Kasumi-1 (cell line): ENCODE measurements at regions not wholly inside any gene's neighbourhood (a gene's known extent, or its start where the extent isn't known, plus 50 kb on each side); places are given as distances from the start of the nearest gene placed in this dataset.
"Not testable (repeated sequence)": the region's sequence is repeated elsewhere in the genome, so short reads cannot be mapped to it uniquely, and the experiment has no call there.

Source experiments
- DNase-seq, 2 experiments: peaks; one replicate each; lab custom pipeline; 2025; lab: John Stamatoyannopoulos, UW

- no peak for DNase-seq
These were observed 1677.7 kb downstream of the OLFM4 start for GRCh38 chr13:54706336-54706735.

DNA sequence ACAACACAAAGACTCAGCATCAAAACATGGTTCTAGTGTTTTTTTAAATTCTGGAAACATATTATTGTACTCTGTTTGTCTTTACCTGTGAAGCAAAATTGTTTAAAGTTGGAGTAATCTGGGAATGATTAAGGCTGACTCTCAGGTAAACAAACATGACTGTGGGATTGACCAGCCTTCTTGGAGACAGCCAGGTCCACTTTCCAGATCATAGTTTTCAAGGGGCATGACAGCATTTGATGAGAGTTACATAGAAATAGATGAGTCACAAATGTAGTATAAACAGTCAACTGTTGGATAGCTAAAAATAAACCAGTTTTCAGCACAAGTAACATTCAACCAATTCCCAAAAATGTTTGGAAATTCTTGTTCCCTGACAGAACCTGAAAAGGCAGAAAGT lies 1680.9 kb downstream of the OLFM4 start:
- no peak for DNase-seq

GRCh38 chr13:54733639-54734038 lies 1705.0 kb downstream of the OLFM4 start:
- DNase-seq, result no peak

DNA sequence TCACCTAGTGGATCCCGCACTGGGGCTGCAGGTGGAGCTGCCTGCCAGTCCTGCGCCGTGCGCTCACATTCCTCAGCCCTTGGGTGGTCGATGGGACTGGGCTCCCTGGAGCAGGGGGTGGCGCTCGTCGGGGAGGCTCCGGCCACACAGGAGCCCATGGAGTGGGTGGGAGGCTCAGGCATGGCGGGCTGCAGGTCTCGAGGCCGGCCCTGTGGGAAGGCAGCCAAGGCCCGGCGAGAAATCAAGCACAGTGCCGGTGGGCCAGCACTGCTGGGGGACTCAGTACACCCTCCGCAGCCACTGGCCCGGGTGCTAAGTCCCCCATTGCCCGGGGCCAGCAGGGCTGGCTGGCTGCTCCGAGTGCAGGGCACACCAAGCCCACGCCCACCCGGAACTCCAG lies 1708.6 kb downstream of the OLFM4 start:
- not testable (repeated sequence) for DNase-seq

GRCh38 chr13:54742984-54743383 lies 1714.4 kb downstream of the OLFM4 start:
- DNase-seq, result no peak

DNA sequence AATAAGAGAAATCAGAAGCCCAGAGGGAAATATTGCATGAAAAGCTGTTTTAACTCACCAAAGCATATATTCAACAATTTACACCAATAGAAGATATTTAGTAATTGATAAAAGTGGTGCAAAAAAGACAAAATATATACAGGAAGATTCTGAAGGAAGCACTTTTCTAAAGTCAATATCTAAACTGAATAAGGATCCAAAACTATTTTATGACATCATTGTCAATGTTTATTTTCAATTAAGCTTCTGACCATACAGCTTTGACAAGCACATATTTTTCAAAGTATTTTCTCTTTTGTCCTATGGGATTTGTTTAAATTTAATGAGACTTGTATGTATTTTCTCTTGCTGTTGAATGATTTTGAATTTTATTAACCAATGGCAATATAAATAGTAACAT lies 1716.1 kb downstream of the OLFM4 start:
- DNase-seq, result no peak

- DNase-seq, result no peak
These were observed 1721.9 kb downstream of the OLFM4 start for GRCh38 chr13:54750521-54750920.

- DNase-seq, result no peak
These were observed 1730.2 kb downstream of the OLFM4 start for GRCh38 chr13:54758795-54759194.

DNA sequence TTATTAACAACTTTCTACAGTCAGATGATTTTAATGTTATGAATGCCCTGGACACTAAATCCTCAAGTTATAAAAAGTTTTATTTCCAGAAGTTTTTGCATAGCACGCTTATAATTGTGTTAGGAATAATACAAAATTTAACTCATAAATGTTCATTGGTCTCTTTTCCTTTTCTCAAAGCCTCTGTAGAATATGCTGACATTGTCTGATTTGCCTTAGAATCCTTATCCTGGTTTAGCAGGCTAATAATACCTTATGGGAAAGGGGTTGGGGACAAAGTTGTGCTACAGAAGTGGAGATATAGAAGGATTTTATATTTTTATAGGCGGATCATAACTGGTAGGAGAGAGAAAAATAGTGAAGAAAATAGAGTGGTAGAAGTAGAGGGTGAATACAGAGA lies 1739.6 kb downstream of the OLFM4 start:
- DNase-seq, result no peak

DNA sequence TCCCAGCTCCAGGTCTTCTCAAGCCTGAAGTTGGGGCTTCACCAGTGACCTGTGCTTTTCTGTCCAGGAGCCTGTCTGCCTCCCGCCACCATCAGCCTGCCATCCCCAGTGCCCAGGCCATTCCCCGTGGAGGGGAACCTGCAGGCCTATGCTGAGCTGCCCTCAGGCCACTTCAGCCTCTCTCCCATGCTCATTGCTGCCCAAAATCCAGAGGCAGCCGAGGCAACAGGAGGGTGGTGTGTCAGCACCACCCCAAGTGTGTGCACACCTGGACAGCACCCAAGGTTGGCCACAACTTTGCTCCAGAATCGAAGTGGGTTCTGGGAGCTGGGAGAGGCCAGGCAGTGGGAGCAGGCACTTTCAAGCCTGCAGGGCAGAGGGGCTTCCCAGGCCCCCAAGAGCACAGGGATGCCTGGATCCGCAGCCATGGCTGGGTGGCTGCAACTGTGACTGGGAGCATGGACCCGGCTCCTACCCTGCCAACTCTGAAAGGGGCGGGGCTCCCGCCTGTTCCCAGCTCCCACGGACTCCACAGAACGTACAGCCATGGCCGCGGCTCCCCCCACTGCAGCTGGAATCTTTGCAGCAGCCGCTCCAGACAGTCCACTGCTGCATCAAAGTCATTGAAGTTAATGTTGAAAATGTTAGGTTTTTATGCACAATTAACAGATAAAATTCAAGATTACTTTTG lies 1747.0 kb downstream of the OLFM4 start:
- no peak for DNase-seq

DNA sequence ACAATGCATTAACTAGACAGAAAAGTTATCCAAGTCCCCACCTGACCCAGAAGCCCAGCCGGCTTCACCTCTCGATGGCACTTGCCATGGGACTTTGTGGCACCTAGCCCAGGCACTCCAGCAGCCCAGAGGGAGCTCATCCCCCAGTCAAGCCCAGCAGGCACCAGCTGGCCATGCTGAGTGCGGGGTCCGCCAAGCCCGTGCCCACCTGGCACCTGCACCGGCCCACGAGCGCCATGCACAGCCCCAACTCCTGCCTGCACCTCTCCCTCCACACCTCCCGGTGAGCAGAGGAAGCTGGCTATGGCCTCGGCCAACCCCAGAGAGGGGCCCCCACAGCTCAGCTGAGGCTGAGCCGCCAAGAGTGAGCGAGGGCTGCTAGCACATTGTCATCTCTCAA lies 1759.1 kb downstream of the OLFM4 start:
- no peak for DNase-seq

DNA sequence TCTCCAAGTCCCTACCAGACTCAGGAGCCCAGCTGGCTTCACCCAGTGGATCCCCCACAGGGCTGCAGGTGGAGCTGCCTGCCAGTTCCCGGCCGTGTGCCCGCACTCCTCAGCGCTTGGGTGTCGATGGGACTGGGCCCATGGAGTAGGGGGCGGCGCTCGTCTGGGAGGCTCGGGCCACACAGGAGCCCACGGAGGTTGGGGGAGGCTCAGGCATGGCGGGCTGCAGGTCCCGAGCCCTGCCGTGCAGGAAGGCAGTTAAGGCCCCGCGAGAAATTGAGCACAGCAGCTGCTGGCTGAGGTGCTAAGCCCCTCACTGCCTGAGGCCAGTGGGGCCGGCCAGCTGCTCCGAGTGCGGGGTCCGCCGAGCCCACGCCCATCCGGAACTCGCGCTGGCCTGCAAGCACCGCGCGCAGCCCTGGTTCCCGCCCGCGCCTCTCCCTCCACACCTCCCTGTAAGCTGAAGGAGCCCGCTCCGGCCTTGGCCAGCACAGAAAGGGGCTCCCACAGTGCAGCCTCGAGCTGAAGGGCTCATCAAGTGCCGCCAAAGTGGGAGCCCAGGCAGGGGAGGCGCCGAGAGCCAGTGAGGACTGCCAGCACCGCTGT lies 1771.1 kb downstream of the OLFM4 start:
- no peak for DNase-seq

DNA sequence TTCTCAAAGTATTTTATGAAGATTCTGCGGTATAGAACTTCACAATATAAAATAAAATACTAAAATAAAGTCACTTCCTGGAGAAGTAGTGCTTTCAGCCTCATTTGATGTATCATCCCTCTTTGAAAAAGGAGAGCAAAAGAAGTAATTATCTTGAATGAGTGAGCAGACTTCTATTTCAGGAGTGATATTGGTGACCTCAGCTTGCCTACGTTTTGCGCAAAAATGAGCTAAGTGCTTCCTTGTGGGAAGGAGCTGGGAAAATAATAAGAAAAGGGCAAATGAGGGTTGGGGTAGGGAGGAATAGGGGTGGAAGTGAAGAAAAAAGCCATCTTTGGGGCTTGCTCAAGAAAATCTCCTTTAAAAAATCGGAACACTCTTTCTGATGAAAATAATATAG lies 1773.6 kb downstream of the OLFM4 start:
- no peak for DNase-seq

- no peak for DNase-seq
These were observed 1777.1 kb downstream of the OLFM4 start for GRCh38 chr13:54805743-54806142.

DNA sequence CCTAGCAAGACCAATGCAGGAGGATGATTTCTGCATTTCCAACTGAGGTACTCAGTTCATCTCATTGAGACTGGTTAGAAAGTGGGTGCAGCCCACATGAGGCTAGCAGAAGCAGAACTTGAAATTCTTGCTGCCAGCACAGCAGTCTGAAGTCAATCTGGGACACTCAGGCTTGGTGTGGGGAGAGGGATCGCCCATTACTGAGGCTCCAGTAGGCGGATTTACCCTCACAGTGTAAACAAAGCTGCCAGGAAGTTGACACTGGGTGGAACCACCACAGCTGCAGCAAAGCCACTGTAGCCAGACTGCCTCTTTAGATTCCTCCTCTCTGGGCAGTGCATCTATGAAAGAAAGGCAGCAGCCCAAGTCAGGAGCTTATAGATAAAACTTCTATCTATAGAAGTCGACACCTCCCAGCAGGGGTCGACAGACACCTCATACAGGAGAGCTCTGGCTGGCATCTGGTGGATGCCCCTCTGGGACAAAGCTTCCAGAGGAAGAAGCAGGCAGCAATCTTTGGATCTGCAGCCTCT lies 1793.4 kb downstream of the OLFM4 start:
- DNase-seq, result not testable (repeated sequence)

DNA sequence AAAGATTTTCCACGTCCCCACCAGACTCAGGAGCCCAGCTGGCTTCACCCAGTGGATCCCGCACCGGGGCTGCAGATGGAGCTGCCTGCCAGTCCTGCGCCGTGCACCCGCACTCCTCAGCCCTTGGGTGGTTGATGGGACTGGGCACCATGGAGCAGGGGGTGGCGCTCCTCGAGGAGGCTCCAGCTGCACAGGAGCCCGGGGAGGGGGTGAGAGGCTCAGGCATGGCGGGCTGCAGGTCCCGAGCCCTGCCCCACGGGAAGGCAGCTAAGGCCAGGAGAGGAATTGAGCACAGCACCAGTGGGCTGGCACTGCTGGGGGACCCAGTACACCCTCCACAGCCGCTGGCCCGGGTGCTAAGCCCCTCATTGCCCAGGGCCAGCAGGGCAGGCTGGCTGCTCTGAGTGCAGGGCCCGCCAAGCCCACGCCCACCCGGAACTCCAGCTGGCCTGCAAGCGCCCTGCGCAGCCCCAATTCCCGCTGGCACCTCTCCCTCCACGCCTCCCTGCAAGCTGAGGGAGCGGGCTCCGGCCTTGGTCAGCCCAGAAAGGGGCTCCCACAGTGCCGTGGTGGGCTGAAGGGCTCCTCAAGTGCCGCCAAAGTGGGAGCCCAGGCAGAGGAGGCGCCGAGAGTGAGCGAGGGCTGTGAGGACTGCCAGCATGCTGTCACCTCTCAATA lies 1800.9 kb downstream of the OLFM4 start:
- DNase-seq, result not testable (repeated sequence)

DNA sequence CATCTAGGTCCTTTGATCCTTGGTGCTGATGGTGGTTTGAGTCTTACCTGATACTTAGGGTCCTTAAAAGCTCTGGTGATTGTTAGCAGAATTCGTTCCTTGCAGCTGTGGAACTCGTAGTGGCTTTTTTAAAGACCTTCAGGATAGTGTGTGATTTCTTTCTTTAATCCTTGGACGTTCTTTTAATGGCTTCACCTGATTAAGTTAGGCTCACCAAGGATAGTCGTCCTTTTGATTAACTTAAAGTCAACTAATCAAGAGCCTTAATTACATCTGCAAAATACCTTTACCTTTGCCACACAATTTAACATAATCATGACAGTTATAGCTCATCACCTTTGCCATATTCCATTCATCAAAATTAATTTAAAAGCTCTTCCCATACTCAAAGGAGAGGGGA lies 1807.7 kb downstream of the OLFM4 start:
- no peak for DNase-seq

- no peak for DNase-seq
These were observed 1813.1 kb downstream of the OLFM4 start for GRCh38 chr13:54841682-54842081.

DNA sequence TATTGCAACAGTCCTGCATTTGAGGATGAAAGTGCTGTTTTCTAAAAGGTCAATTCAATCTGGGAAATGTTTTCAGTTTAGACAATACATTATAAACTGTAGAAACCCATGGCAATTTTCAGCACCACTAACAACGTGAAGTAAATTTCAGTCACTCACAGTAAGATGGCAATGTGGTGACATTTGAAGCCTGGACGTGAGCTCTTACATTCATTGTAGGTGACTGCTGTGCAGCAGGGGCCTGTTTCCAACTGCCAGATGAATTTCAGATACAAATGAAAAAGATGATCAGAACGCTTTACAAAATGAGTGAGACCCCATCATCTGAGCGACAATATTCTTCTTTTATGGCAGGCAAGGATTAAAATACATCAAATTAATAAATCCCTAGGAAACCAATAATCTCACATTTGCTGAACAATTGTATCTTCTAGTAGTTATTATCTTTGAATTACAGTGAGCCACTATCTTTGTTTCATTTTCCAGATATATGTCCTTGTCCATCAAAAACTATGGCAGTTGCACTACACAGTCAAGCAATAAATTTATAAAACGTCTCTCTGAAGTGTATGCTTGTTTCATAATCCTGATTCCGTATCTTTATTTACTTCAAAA lies 1816.8 kb downstream of the OLFM4 start:
- DNase-seq, result no peak

DNA sequence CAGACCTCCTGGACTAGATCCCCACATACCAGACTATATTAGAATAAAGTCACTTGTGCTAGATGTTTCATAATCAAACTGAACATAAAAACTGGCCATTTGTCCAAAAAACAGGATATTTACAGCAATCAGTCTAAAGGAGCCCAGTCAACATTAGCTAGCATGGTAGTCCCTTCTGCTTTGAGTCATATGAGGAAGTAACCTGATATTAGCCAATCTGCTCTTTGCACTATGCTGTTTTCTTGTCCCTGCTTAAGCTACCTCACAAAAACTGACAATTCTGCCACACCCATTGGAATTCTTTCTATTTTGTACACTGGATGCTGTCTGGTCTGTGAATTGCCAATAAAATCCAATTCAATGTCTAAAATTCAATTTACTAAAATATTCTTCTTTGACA lies 1824.2 kb downstream of the OLFM4 start:
- DNase-seq, result peak; percentile 52 to 65

- no peak for DNase-seq
These were observed 1831.2 kb downstream of the OLFM4 start for GRCh38 chr13:54859827-54860226.

GRCh38 chr13:54875111-54875510 lies 1846.5 kb downstream of the OLFM4 start:
- DNase-seq, result no peak

- DNase-seq, result no peak
These were observed 1850.4 kb downstream of the OLFM4 start for GRCh38 chr13:54879036-54879435.
